Mesodermal cell (in vitro differentiated cells): ENCODE measurements at regions not wholly inside any gene's neighbourhood (a gene's known extent, or its start where the extent isn't known, plus 50 kb on each side); places are given as distances from the start of the nearest gene placed in this dataset.

Experiments
- H3K27ac ChIP-seq: 2 replicates; pipeline ENCODE4 v1.7.0; 2013; ENCODE audit warnings: mild to moderate bottlenecking, low read depth, low read length, moderate library complexity; ENCODE audit not compliant: severe bottlenecking
- H3K36me3 ChIP-seq: 2 replicates; pipeline ENCODE4 v1.7.1; 2013; ENCODE audit warnings: mild to moderate bottlenecking, low read length, moderate library complexity; ENCODE audit not compliant: control insufficient read depth, insufficient read depth
- H3K4me1 ChIP-seq: one replicate; pipeline ENCODE4 v1.7.1; 2013; ENCODE audit warnings: mild to moderate bottlenecking, low read length; ENCODE audit not compliant: insufficient read depth, control insufficient read depth, poor library complexity, severe bottlenecking
- H3K4me3 ChIP-seq: 2 replicates; pipeline ENCODE4 v1.7.0; 2013; ENCODE audit warnings: low read length, control low read depth, mild to moderate bottlenecking; ENCODE audit not compliant: insufficient read depth, poor library complexity, severe bottlenecking; ENCODE audit errors: extremely low read depth
- H3K9me3 ChIP-seq: 2 replicates; pipeline ENCODE4 v1.7.1; 2013; ENCODE audit warnings: mild to moderate bottlenecking, low read length, moderate library complexity; ENCODE audit not compliant: control insufficient read depth
- WGBS, 2 experiments: methylation state at CpG; one replicate each; pipeline ENCODE4 v1.1.5; 2013; ENCODE audit warnings: missing lambda C conversion rate in 2 of 2; ENCODE audit not compliant: insufficient coverage in 2 of 2; 5-methylcytosine and 5-hydroxymethylcytosine counted together

DNA sequence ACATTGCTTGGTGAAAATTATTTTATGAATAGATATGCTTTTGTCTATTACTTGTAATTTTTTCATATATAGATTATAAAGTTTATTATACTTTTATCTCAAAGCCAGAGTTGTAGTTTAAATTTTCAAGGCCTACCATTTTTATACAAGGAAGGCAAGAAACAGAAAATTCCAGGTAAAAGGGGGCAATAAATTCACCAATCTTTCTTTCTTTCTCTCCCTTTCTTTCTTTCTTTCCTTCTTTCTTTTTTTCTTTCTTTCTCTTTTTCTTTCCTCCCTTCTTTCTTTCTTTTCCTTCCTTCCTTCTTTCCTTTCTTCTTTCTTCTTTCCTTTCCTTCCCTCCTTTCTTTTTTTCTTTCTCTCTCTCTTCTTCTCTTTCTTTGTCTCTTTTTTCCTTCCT is 529.4 kb downstream of the PCDH17 start:
- Histone ChIP-seq H3K4me1 (no peaks in the 10 kb centered on the region), H3K9me3 (no peaks in the 10 kb centered on the region), H3K4me3 (no peak overlapping the region), H3K36me3 (no peaks in the 10 kb centered on the region), H3K27ac (no peak overlapping the region)

DNA sequence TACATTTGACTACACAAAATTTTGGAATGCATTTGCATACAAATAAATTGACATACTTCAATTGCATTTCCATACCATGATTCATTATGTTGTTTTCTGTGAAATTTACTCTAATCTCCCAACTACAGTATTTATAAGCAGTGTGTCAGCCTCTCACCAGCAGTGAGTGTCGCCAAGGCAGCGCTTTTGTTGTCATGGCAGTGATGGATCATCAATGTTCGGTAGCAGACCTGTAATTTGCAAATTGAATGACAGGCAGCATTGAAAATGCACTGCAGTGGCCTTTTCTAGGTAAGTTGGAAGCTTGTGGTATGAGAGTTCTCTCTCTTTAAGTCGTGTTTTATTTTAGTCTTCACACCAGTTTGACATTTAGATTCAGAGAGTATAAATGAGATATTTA is 534.1 kb downstream of the PCDH17 start:
- Histone ChIP-seq H3K36me3 (no peaks in the 10 kb centered on the region), H3K4me3 (no peak overlapping the region), H3K27ac (no peak overlapping the region), H3K4me1 (no peaks in the 10 kb centered on the region), H3K9me3 (no peaks in the 10 kb centered on the region)
- WGBS, 2 experiments = 33% methylated on average over 3 of the region's 4 CpGs; no CpG with 5 or more reads in 1 of the 2 experiments

DNA sequence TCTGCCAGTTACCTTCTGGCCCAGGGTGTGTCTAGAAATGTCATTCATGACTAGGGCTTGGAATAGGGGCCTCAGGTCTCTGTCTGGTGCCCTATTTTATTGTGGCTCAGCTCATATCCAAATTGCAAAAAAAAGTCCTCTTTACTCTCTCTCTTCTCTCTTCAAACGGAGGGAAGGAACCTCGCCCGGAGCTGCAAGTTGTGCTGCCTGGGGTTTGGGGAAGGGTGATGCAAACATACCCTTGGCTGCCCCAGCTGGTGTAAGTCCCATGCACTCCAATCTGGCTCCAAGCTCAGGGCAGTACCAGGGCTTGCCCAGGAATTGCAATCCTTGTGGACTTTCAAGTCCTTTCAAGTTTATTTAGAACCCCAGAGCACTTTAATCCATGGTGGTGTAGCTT is 549.6 kb downstream of the PCDH17 start:
- H3K4me1 ChIP-seq = no peaks in the 10 kb centered on the region
- 100% methylated on average over 1 to 2 of the region's 3 CpGs for WGBS, 2 experiments
- no peak overlapping the region for H3K4me3 ChIP-seq
- H3K36me3 ChIP-seq = no peaks in the 10 kb centered on the region
- no peak overlapping the region for H3K27ac ChIP-seq
- no peaks in the 10 kb centered on the region for H3K9me3 ChIP-seq

- Histone ChIP-seq H3K36me3 (no peaks in the 10 kb centered on the region), H3K9me3 (no peaks in the 10 kb centered on the region), H3K27ac (no peak overlapping the region), H3K4me3 (no peak overlapping the region), H3K4me1 (no peaks in the 10 kb centered on the region)
- WGBS, 2 experiments = 100% methylated on average over 1 to 2 of the region's 4 CpGs
These were observed 556.3 kb downstream of the PCDH17 start for GRCh38 chr13:58187881-58188280.

DNA sequence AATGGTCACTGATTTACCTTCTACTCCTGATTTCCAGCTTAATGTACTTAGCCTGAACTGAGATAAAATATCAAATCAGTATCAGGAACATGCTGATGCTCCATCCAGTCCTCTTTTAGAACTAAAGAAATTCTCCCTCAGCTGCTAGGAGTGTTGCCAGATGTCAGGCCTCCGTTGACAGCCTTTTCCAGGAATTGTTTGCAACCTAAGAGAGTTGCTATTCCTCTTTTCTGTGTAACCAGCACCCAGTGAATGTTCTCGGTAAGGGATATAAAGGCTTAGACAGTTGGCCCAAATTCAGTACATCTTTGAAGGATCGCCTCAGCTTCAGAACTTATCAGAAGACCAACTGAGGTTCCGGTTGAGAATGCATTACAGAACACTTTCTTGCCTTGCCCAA is 559.0 kb downstream of the PCDH17 start:
- Histone ChIP-seq H3K9me3 (no peaks in the 10 kb centered on the region), H3K4me1 (no peaks in the 10 kb centered on the region)
- WGBS, 2 experiments = 90 to 94% methylated on average over 2 to 4 of the region's 4 CpGs

DNA sequence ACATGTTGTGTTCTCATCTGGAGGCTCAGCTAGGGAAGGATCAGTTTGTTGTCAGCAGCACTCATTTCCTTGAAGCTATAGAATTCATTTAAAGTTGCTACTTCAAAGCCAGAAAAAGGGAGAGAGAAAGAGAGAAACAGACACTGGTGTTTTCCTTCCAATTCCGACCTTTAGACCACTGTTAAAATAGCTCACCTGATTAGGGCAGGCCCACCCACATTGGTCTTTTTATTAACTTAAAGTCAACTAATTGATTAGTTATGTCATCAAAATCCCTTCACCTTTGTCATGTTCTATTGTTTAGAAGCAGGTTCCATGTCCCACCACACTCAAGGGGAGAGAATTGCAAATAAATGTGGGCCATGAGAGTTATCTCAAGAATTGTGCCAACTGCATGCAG is 560.2 kb downstream of the PCDH17 start:
- Histone ChIP-seq H3K4me3 (no peak overlapping the region), H3K36me3 (no peaks in the 10 kb centered on the region), H3K27ac (no peak overlapping the region), H3K9me3 (no peaks in the 10 kb centered on the region), H3K4me1 (no peaks in the 10 kb centered on the region)
- 80% methylated on average over 1 of the region's 1 CpG; no CpG with 5 or more reads in 1 of the 2 experiments for WGBS, 2 experiments

More for the DNA sequence above, 559.0 kb downstream of the PCDH17 start:
- peak overlapping the region; percentile 16 for H3K27ac ChIP-seq
- no peak overlapping the region for H3K4me3 ChIP-seq
- H3K36me3 ChIP-seq = no peaks in the 10 kb centered on the region

DNA sequence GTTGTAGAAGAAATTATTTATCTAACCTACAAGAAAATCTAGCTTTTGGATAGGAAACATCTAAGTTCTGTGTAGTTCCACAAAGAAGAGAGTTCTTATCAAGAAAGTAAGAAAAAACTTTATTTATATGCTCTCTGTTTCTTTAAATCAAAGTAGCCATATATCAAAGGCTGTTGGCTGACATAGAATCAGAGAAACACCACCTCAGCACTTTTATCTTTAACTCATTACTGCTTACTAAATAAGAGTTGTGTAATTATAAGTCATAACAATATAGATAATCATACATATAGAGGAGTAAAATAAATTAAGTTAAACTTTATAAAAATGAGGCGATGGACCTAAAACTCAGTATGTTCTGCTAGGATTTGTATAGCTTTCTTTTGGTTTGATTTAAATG is 570.6 kb downstream of the PCDH17 start:
- H3K9me3 ChIP-seq = no peaks in the 10 kb centered on the region
- 100% methylated on average over 1 of the region's 1 CpG; no CpG with 5 or more reads in 1 of the 2 experiments for WGBS, 2 experiments
- H3K4me1 ChIP-seq = no peaks in the 10 kb centered on the region
- no peak overlapping the region for H3K27ac ChIP-seq
- H3K36me3 ChIP-seq = no peaks in the 10 kb centered on the region
- H3K4me3 ChIP-seq = no peak overlapping the region

- Histone ChIP-seq H3K4me3 (no peak overlapping the region), H3K27ac (no peak overlapping the region), H3K36me3 (no peaks in the 10 kb centered on the region), H3K9me3 (no peaks in the 10 kb centered on the region), H3K4me1 (no peaks in the 10 kb centered on the region)
- WGBS, 2 experiments = 84 to 100% methylated on average over 4 of the region's 4 CpGs
These were observed 576.0 kb downstream of the PCDH17 start for GRCh38 chr13:58207501-58207900.

DNA sequence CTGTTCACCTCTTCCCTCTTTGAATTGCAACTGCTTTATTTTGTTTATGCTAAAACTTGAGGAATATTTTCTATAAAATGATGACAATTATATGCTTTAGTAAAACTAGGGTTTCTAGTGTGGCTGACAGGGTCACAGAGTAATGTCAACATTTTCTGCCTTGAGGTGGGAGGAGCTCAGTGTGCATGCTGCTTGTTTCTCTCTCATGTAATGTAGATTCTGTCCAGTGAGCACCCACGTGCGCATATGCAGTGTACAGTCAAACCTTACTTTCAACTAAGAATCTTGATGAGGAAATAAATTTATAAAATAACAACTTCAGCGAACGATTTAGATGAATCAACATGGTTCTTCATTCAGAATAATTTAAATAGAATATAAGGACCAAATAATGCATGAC is 603.9 kb downstream of the PCDH17 start:
- Histone ChIP-seq H3K9me3 (no peaks in the 10 kb centered on the region), H3K4me3 (no peak overlapping the region), H3K36me3 (no peaks in the 10 kb centered on the region), H3K4me1 (no peaks in the 10 kb centered on the region), H3K27ac (no peak overlapping the region)
- WGBS, 2 experiments = no CpG with 5 or more reads among the region's 4 CpGs

GRCh38 chr13:58238972-58239773 is 607.6 kb downstream of the PCDH17 start:
- Histone ChIP-seq H3K4me3 (no peak overlapping the region), H3K9me3 (no peaks in the 10 kb centered on the region), H3K27ac (no peak overlapping the region), H3K36me3 (no peaks in the 10 kb centered on the region), H3K4me1 (no peaks in the 10 kb centered on the region)
- 91 to 93% methylated on average over 7 to 9 of the region's 10 CpGs for WGBS, 2 experiments

- no peaks in the 10 kb centered on the region for H3K36me3 ChIP-seq
- no peaks in the 10 kb centered on the region for H3K4me1 ChIP-seq
- no peak overlapping the region for H3K4me3 ChIP-seq
- H3K9me3 ChIP-seq = no peaks in the 10 kb centered on the region
- 96 to 97% methylated on average over 3 to 8 of the region's 9 CpGs for WGBS, 2 experiments
- no peak overlapping the region for H3K27ac ChIP-seq
These were observed 608.3 kb downstream of the PCDH17 start for GRCh38 chr13:58239774-58240268.
